LNCAP (cell line): ENCODE measurements at regions not wholly inside any gene's neighbourhood (a gene's known extent, or its start where the extent isn't known, plus 50 kb on each side); places are given as distances from the start of the nearest gene placed in this dataset.

Experiments used
- CTCF ChIP-seq: fragments of 450-650 bp; IDR thresholded peaks from 2 replicates; pipeline ENCODE4 v1.5.1; 2017; ENCODE audit warnings: mild to moderate bottlenecking

- TF ChIP-seq CTCF = no peak
Observed at GRCh38 chr4:54541426-54542118, 116.2 kb upstream of the KIT start.

- TF ChIP-seq CTCF = no peak
Observed at GRCh38 chr4:54542119-54542438, 115.7 kb upstream of the KIT start.

GRCh38 chr4:54542540-54543041, 115.2 kb upstream of the KIT start:
- TF ChIP-seq CTCF = no peak

GRCh38 chr4:54543088-54543795, 114.5 kb upstream of the KIT start:
- TF ChIP-seq CTCF = no peak

DNA sequence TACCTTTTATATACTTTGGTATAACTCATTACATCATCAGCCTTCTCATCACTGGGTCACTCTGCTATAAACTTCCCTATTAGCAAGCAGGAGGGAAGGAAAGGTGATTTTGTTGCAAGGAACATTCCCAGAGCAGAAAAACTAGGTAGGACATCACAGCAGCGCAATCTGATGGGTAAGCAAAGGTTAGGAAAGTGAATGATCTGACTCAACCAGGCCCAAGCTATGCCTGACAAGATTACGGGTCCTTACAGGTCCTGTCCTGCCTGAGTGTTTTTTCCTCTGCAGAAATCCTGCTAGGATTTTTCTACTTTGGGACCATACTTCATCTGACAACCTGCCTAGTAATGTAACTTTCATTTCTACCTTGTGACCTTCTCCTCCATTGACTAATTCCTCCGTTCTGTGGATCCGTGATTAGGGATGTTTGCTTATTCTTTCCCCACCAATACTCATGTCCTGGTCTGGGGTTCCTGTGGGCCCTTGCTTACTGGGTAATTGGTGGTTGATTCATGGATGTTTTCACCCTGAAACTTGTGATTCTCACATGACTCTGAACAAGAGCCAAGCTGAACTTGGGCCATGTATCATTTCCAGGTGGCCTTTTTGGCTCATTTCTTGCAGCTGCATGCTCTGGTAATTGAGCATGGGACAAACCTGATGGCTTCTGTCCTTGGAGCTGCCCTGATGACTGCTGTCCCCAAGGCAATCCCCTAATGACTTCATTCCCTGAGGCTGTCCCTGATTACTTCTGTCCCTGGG, 111.9 kb upstream of the KIT start:
- no peak for TF ChIP-seq CTCF

DNA sequence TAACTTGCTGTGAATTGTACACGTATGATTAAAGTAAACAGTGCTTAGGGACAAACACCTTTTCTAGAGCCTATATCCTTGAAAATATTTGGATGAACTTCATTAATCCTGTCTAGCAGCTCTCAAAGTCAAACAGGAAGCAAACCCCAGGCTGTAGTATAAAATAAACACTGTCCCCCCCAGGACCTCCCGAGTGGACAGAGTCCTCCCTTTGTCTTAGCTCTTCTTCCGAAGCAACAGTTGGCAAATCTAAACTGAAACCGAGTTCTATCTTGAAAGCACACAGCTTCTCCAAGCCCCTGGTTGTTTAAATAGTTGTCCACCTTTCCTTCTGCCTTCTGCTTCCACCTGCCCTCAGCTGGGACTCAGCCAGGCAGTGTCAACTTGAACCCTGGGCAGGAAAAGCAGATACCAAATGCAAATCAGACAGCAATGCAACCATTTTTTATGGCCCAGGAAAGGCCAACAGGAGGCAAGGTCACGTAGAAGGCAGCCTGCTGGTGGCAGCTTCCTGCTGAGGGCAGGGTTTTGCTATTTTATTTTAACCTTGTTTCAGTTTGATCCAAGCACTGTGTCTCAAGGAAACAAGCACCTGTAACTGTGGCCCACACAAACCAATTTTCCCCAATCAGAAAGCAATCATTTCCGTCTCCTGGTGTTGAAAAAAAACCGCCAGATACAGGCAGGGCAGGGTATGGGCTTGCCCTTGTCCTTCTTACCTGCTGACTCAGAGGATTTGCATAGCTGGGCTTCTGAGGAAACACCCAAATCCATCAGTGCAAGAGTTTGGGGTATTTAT, 110.3 kb upstream of the KIT start:
- TF ChIP-seq CTCF = no peak

DNA sequence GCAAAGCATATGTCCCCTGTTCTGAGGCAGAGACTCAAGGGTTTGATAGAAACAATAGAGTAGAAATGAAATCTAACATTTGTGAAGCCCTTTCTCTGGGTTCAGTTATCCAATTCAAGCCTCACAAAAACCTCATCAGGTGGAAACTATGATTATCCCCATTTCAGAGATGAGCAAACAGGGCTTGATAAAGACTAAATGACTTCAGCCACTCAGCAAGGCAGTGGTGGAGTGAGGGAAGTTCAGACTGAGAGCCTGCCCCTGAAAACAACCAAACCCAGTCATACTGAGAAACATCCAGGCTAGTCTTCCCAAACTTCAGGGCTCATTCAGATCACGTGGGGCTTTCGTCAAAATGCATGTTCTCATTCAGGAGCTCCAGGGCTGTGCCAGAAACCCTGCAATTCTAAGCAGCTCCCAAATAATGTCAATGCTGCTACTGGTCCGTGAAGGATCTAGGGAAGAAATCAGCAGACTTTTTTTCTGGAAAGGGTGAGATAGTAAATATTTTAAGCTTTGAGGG, 109.6 kb upstream of the KIT start:
- no peak for TF ChIP-seq CTCF
